ENCODE measurements at regions not wholly inside any gene's neighbourhood (a gene's known extent, or its start where the extent isn't known, plus 50 kb on each side); places are given as distances from the start of the nearest gene placed in this dataset.

DNA sequence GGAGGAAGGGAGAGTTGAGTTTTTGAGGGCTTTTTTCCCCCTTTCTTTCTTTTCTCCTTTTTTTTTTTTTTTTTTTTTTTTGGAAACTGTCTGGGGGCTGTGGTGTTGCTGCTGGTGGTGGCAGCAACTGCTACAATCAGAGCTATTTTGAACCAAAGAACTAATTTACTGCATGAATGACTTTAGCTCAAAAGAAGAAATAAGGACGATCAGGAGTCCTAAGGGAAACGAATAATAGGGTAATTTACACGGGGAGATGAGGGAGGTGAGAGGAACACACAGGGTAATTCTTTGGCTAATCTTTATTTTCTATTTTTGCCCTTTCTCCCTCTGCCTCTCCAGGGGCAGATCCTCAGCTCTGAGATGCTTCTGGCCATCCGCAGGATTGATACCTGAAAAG, 119.8 kb downstream of the TMEM132E start:
- Histone ChIP-seq H2BK5ac (ENCODE audit: insufficient read length, low read length) (no peak overlapping the region), H3K27ac (ENCODE audit: insufficient read length, low read depth, low read length) (no peak overlapping the region), H3K14ac (ENCODE audit: insufficient read depth, low read length) (no peak overlapping the region), H4K8ac (replicated peaks; ENCODE audit: insufficient read length, low read depth, low read length) (no peak overlapping the region), H3K79me2 (ENCODE audit: insufficient read depth, low read length) (no peaks in the 10 kb centered on the region), H2BK15ac (ENCODE audit: low read depth, low read length) (no peak overlapping the region), H3K23me2 (ENCODE audit: insufficient read length, low read depth, low read length, poor library complexity, severe bottlenecking) (no peaks in the 10 kb centered on the region), H4K20me1 (ENCODE audit: control insufficient read depth, insufficient read depth, insufficient read length) (no peaks in the 10 kb centered on the region), H3K9me3 (ENCODE audit: control insufficient read depth, low read depth, low read length) (no peaks in the 10 kb centered on the region), H3K23ac (ENCODE audit: insufficient read length, low read depth, low read length) (no peak overlapping the region), H3T11ph (ENCODE audit: low read length) (no peak overlapping the region), H3K56ac (ENCODE audit: insufficient read length, low read depth, low read length) (no peak overlapping the region), H3K4me1 (ENCODE audit: insufficient read depth, low read length) (no peaks in the 10 kb centered on the region), H3K18ac (ENCODE audit: insufficient read length, low read depth, low read length) (no peak overlapping the region), H2BK20ac (ENCODE audit: low read depth, low read length, poor library complexity, severe bottlenecking) (no peak overlapping the region), H3K4me2 (ENCODE audit: insufficient read depth, insufficient read length, low read length) (no peak overlapping the region), H4K91ac (ENCODE audit: insufficient read length, low read depth, low read length) (no peak overlapping the region), H4K5ac (ENCODE audit: insufficient read length, low read depth, low read length) (no peak overlapping the region), H2BK120ac (ENCODE audit: low read depth, low read length, poor library complexity, severe bottlenecking) (no peak overlapping the region), H2AK5ac (ENCODE audit: insufficient read length, low read length) (no peak overlapping the region), H3K4ac (ENCODE audit: low read depth, low read length) (no peak overlapping the region), H3K9ac (ENCODE audit: extremely low read depth, insufficient read length, low read length) (no peak overlapping the region), H3K79me1 (ENCODE audit: insufficient read depth, low read depth, low read length, poor library complexity, severe bottlenecking) (no peaks in the 10 kb centered on the region), H3K27me3 (ENCODE audit: insufficient read depth, low read length) (no peaks in the 10 kb centered on the region), H2BK12ac (ENCODE audit: insufficient read length, low read depth, low read length) (no peak overlapping the region), H2AFZ (ENCODE audit: low read length) (no peak overlapping the region)
- no CpG with 5 or more reads among the region's 4 CpGs for WGBS (ENCODE audit: extremely low coverage, insufficient read length, low lambda C conversion rate)
- Mint-ChIP-seq H3K36me3 (ENCODE audit: insufficient read depth in 1 of 3, low read depth in 3 of 3) (no peaks in the 10 kb centered on the region), H3K27ac (no peak overlapping the region), H3K27me3 (ENCODE audit: low read depth) (peaks cover 56% of the 10 kb centered on the region), H3K9me3 (no peaks in the 10 kb centered on the region), H3K4me1 (0 out of 4 replicates have a peak, but pooled peaks cover 0 to 3% of the 10 kb centered on the region in 2 experiments), H3K4me3 (no peak overlapping the region)
- no peak for DNase-seq
- TF ChIP-seq, protein P1, sequence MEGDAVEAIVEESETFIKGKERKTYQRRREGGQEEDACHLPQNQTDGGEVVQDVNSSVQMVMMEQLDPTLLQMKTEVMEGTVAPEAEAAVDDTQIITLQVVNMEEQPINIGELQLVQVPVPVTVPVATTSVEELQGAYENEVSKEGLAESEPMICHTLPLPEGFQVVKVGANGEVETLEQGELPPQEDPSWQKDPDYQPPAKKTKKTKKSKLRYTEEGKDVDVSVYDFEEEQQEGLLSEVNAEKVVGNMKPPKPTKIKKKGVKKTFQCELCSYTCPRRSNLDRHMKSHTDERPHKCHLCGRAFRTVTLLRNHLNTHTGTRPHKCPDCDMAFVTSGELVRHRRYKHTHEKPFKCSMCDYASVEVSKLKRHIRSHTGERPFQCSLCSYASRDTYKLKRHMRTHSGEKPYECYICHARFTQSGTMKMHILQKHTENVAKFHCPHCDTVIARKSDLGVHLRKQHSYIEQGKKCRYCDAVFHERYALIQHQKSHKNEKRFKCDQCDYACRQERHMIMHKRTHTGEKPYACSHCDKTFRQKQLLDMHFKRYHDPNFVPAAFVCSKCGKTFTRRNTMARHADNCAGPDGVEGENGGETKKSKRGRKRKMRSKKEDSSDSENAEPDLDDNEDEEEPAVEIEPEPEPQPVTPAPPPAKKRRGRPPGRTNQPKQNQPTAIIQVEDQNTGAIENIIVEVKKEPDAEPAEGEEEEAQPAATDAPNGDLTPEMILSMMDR (conservative IDR thresholded peaks at IDR 0.05), result no peak

All from H9 (cell line).